ENCODE measurements at regions not wholly inside any gene's neighbourhood (a gene's known extent, or its start where the extent isn't known, plus 50 kb on each side); places are given as distances from the start of the nearest gene placed in this dataset.

DNA sequence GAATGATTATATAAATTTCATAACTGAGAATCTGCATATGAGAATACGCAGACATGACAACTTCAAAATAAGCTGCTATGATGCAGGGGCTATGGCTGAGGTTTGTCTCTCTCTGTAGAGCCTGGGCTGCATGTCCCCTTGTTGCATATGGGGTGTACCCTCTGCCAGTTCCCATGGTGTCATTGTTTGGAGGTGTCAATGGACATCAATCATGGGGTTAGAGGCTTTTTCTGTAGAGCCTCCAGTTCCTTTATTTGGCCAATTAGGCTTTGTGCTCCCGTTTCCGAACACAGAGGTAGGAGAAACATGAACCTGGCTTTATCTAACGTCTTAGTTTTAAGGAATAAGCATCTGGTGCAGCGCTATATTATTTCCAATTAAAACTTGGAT lies 77.3 kb upstream of the RARB start:
- intact Hi-C loops (cut with micrococcal nuclease) = no loop called here
- TF ChIP-seq PHF8 (IDR thresholded peaks at IDR 0.05; ENCODE audit: borderline replicate concordance, low read length) = 0 out of 2 replicates have a peak, but pooled peaks have one; percentile 14
- no peak for TF ChIP-seq PATZ1 (CRISPR knock-in tag; IDR thresholded peaks at IDR 0.05; ENCODE audit: borderline replicate concordance)
- CTCF ChIA-PET (ENCODE audit: low intra/inter-chr PET ratio) = no interaction called here

GRCh38 chr3:25354071-25354470 lies 74.0 kb upstream of the RARB start:
- POLR2A ChIA-PET = interaction anchor here (0.6 to 0.7 kb wide), 2 partner anchors 478 to 1380 kb away, joined by 3 to 4 read pairs; no protein-coding TSS in a partner anchor
- WGBS (ENCODE audit: insufficient coverage, low coverage, missing lambda C conversion rate) = 0% methylated on average over 3 of the region's 3 CpGs

More for the DNA sequence above, 77.3 kb upstream of the RARB start:
- Histone ChIP-seq H4K20me1 (replicated peaks; ENCODE audit: control insufficient read depth, insufficient read depth, low read length) (no peaks in the 10 kb centered on the region), H3K36me3 (ENCODE audit: control insufficient read depth, insufficient read depth, low read length) (no peaks in the 10 kb centered on the region), H3K9me3 (replicated peaks; ENCODE audit: control insufficient read depth, insufficient read depth, low read depth, low read length) (0 out of 2 replicates have a peak, but pooled peaks cover 2% of the 10 kb centered on the region), H3K27ac (ENCODE audit: extremely low read depth, low read depth, low read length) (no peak overlapping the region), H3K4me1 (replicated peaks in 1 of 2; ENCODE audit: control insufficient read depth in 2 of 2, insufficient read depth in 2 of 2, low read length in 2 of 2) (no peaks in the 10 kb centered on the region), H3K9ac (ENCODE audit: insufficient read depth in 1 of 2, low read depth in 2 of 2, low read length in 2 of 2) (no peak overlapping the region), H3K4me2 (ENCODE audit: insufficient read depth, low read length) (no peak overlapping the region), H3K4me3 (no peak overlapping the region), H3K79me2 (ENCODE audit: control insufficient read depth, insufficient read depth, low read length) (no peaks in the 10 kb centered on the region), H3K27me3 (ENCODE audit: control insufficient read depth in 2 of 2, insufficient read depth in 2 of 2, low read length in 2 of 2) (no peaks in the 10 kb centered on the region), H3K9me1 (ENCODE audit: control insufficient read depth, insufficient read depth, low read length) (no peaks in the 10 kb centered on the region), H2AFZ (ENCODE audit: low read depth, low read length) (no peak overlapping the region)
- no peak for ATAC-seq
- no peak for FAIRE-seq
- WGBS (ENCODE audit: insufficient coverage, low coverage, missing lambda C conversion rate) = 2% methylated on average over 5 of the region's 5 CpGs
- no TSS peak for BruUV-seq (replicated peaks)
- in situ Hi-C loops (cut with MboI) = no loop called here
- DNase-seq (ENCODE audit: extremely low read depth in 1 of 4, low spot score in 3 of 4) = no peak
- POLR2A ChIA-PET = interaction anchor here (0.7 kb wide), 1 partner anchor 25 kb away, joined by 3 read pairs; no protein-coding TSS in a partner anchor

More at GRCh38 chr3:25354071-25354470, 74.0 kb upstream of the RARB start:
- FAIRE-seq = no peak
- H3K36me3 ChIP-seq (ENCODE audit: control insufficient read depth, insufficient read depth, low read length) = no peaks in the 10 kb centered on the region
- H3K9me3 ChIP-seq (replicated peaks; ENCODE audit: control insufficient read depth, insufficient read depth, low read depth, low read length) = 0 out of 2 replicates have a peak, but pooled peaks cover 2% of the 10 kb centered on the region
- H3K4me2 ChIP-seq (ENCODE audit: insufficient read depth, low read length) = no peak overlapping the region
- CTCF ChIA-PET (ENCODE audit: low intra/inter-chr PET ratio) = no interaction called here
- no peak for ATAC-seq
- no peak overlapping the region for H3K4me3 ChIP-seq
- H3K9ac ChIP-seq (ENCODE audit: insufficient read depth in 1 of 2, low read depth in 2 of 2, low read length in 2 of 2) = no peak overlapping the region
- no peaks in the 10 kb centered on the region for H3K9me1 ChIP-seq (ENCODE audit: control insufficient read depth, insufficient read depth, low read length)
- no TSS peak for BruUV-seq (replicated peaks)
- no peaks in the 10 kb centered on the region for H4K20me1 ChIP-seq (replicated peaks; ENCODE audit: control insufficient read depth, insufficient read depth, low read length)
- TF ChIP-seq STAT6 (CRISPR knock-in tag; IDR thresholded peaks at IDR 0.05) = no peak
- in situ Hi-C loops (cut with MboI) (no loop called here), intact Hi-C loops (cut with micrococcal nuclease) (no loop called here)
- H3K79me2 ChIP-seq (ENCODE audit: control insufficient read depth, insufficient read depth, low read length) = no peaks in the 10 kb centered on the region
- H3K27ac ChIP-seq (ENCODE audit: extremely low read depth, low read depth, low read length) = no peak overlapping the region
- H2AFZ ChIP-seq (ENCODE audit: low read depth, low read length) = no peak overlapping the region
- no peaks in the 10 kb centered on the region for H3K4me1 ChIP-seq (replicated peaks in 1 of 2; ENCODE audit: control insufficient read depth in 2 of 2, insufficient read depth in 2 of 2, low read length in 2 of 2)
- H3K27me3 ChIP-seq (ENCODE audit: control insufficient read depth in 2 of 2, insufficient read depth in 2 of 2, low read length in 2 of 2) = no peaks in the 10 kb centered on the region
- DNase-seq (ENCODE audit: extremely low read depth in 1 of 4, low spot score in 3 of 4) = no peak

Measured in K562 (cell line).